ENCODE measurements at regions not wholly inside any gene's neighbourhood (a gene's known extent, or its start where the extent isn't known, plus 50 kb on each side); places are given as distances from the start of the nearest gene placed in this dataset.

- H3K4ac ChIP-seq (ENCODE audit: low read depth, low read length) = no peak overlapping the region
- no peak overlapping the region for H4K8ac ChIP-seq (ENCODE audit: low read depth in 2 of 2, low read length in 2 of 2)
- no peak overlapping the region for H2BK120ac ChIP-seq (ENCODE audit: low read depth, low read length)
- no peak overlapping the region for H4K5ac ChIP-seq (ENCODE audit: low read depth, low read length)
- TF ChIP-seq RAD21 (IDR thresholded peaks at IDR 0.05; ENCODE audit: low read length) (no peak), BHLHE40 (IDR thresholded peaks at IDR 0.05; ENCODE audit: low read depth, low read length) (no peak), ELK1 (IDR thresholded peaks at IDR 0.05; ENCODE audit: borderline replicate concordance, low read depth, low read length) (no peak)
- in situ Hi-C loops (cut with MboI; ENCODE audit: low sequenced_read_pairs) (no loop called here), dilution Hi-C loops (cut with HindIII; ENCODE audit: low sequenced_read_pairs, unreplicated experiment) (no loop called here), intact Hi-C loops (cut with micrococcal nuclease) (no loop called here)
- no peak for ATAC-seq (ENCODE audit: low read depth)
- no peak overlapping the region for H3K14ac ChIP-seq (replicated peaks; ENCODE audit: low read depth, low read length)
- no peaks in the 10 kb centered on the region for H3K9me3 ChIP-seq (ENCODE audit: control insufficient read depth, insufficient read depth, low read length)
- no peak overlapping the region for H2AK9ac ChIP-seq (replicated peaks; ENCODE audit: low read depth, low read length, poor library complexity)
- no peak overlapping the region for H3K27ac ChIP-seq (ENCODE audit: insufficient read depth, low read length)
- no peak overlapping the region for H3K9ac ChIP-seq (ENCODE audit: low read depth, low read length)
- H2AFZ ChIP-seq (replicated peaks; ENCODE audit: low read length, poor library complexity) = no peak overlapping the region
- POLR2A ChIA-PET (ENCODE audit: unreplicated experiment) = no interaction called here
- H3K23ac ChIP-seq (ENCODE audit: low read depth, low read length) = no peak overlapping the region
- no peaks in the 10 kb centered on the region for H3K79me1 ChIP-seq (ENCODE audit: low read depth in 1 of 2, low read length in 2 of 2)
- no peak overlapping the region for H3K4me2 ChIP-seq (ENCODE audit: low read depth, low read length)
- no peak overlapping the region for H2BK15ac ChIP-seq (ENCODE audit: low read depth, low read length)
- no CpG with 5 or more reads among the region's 2 CpGs for WGBS, 2 experiments (ENCODE audit: extremely low coverage in 2 of 2, insufficient read length in 1 of 2)
- CTCF ChIA-PET = interaction anchor here (0.6 kb wide), 2 partner anchors 11 to 86 kb away, joined by 3 to 4 read pairs; no protein-coding TSS in a partner anchor
- H3K9me1 ChIP-seq (ENCODE audit: insufficient read depth, low read length) = no peaks in the 10 kb centered on the region
- H3K18ac ChIP-seq (ENCODE audit: low read depth, low read length) = no peak overlapping the region
- H3K36me3 ChIP-seq (ENCODE audit: control insufficient read depth, insufficient read depth, low read length) = no peaks in the 10 kb centered on the region
- no peak overlapping the region for H3K56ac ChIP-seq (ENCODE audit: extremely low read depth, insufficient read depth, low read length)
- no peaks in the 10 kb centered on the region for H3K4me1 ChIP-seq (ENCODE audit: control insufficient read depth, insufficient read depth, low read length)
- no peak overlapping the region for H2AK5ac ChIP-seq (ENCODE audit: low read depth, low read length)
- no peaks in the 10 kb centered on the region for H3K27me3 ChIP-seq (ENCODE audit: control insufficient read depth, insufficient read depth, low read length)
- H4K91ac ChIP-seq (ENCODE audit: insufficient read depth, low read depth, low read length) = no peak overlapping the region
- no TSS peak for BruUV-seq (replicated peaks)
- no peaks in the 10 kb centered on the region for H4K20me1 ChIP-seq (ENCODE audit: insufficient read depth, low read length)
- no peak overlapping the region for H3K4me3 ChIP-seq (ENCODE audit: insufficient read depth, low read depth, low read length)
- no peak for DNase-seq
- no peak overlapping the region for H2BK5ac ChIP-seq (ENCODE audit: low read depth, low read length, poor library complexity, severe bottlenecking)
- H2BK20ac ChIP-seq (ENCODE audit: low read depth, low read length) = no peak overlapping the region
Observed at GRCh38 chr5:60014331-60014730, 120.8 kb upstream of the PDE4D start.
